K562 (cell line): ENCODE measurements at regions not wholly inside any gene's neighbourhood (a gene's known extent, or its start where the extent isn't known, plus 50 kb on each side); places are given as distances from the start of the nearest gene placed in this dataset.

ENCODE experiments used
- ATAC-seq: fragments of 200-7000 bp; cut with Tn5 transposase; 3 replicates; pipeline ENCODE4 v1.9.1; 2020; ENCODE audit warnings: moderate library complexity
- BruUV-seq: library from RNA; stranded (reverse); fragments of 400-500 nt; replicated peaks from 2 replicates; lab custom pipeline; 2021; lab: Mats Ljungman, UMichigan
- CTCF ChIA-PET: fragments of 300-600 bp; formaldehyde crosslinking; extraction: SDS; loops from one replicate; lab custom pipeline; 2021; ENCODE audit warnings: low intra/inter-chr PET ratio; lab: Yijun Ruan, JAX
- POLR2A ChIA-PET: fragments of 300-600, 350-650 bp; sonication (Branson Sonifier 250); formaldehyde crosslinking; extraction: SDS; loops from one replicate; lab custom pipeline; 2021; ENCODE audit warnings: antibody characterized with exemption, inconsistent platforms; lab: Yijun Ruan, JAX
- DNase-seq, 4 experiments: peaks; one replicate each; pipeline versions ENCODE4 v3.0.0 to v3.0.0-alpha.2; 2011 to 2018; ENCODE audit warnings: low spot score in 3 of 4, mixed read lengths in 3 of 4; ENCODE audit errors: extremely low read depth in 1 of 4
- FAIRE-seq: peaks from 2 replicates; lab custom pipeline; 2011; peaks lifted over from hg19 to GRCh38; lab: Jason Lieb, UNC
- H2AFZ ChIP-seq: 2 replicates; pipeline ENCODE4 v1.6.0; 2011; ENCODE audit warnings: low read depth, low read length, control low read depth, inconsistent platforms
- H3K27ac ChIP-seq: fragments of 200-600 bp; 3 replicates; pipeline ENCODE4 v1.8.0; 2011; ENCODE audit warnings: low read depth, mild to moderate bottlenecking, control low read depth, inconsistent platforms, low read length, moderate library complexity, mixed read lengths; ENCODE audit errors: extremely low read depth
- H3K27me3 ChIP-seq, 2 experiments: fragments of 300-600 bp in 1 of 2; 2 replicates in 1 of 2; 3 replicates in 1 of 2; pipeline versions ENCODE4 v1.6.0 to v1.8.0; 2011; ENCODE audit warnings: inconsistent platforms in 2 of 2, low read length in 2 of 2, mild to moderate bottlenecking in 1 of 2, mixed read lengths in 1 of 2, moderate library complexity in 1 of 2; ENCODE audit not compliant: control insufficient read depth in 2 of 2, insufficient read depth in 2 of 2
- H3K36me3 ChIP-seq: fragments of 300-600 bp; 3 replicates; pipeline ENCODE4 v1.8.0; 2011; ENCODE audit warnings: mild to moderate bottlenecking, low read length, inconsistent platforms; ENCODE audit not compliant: control insufficient read depth, insufficient read depth
- H3K4me1 ChIP-seq, 2 experiments: fragments of 200-600 bp in 1 of 2; replicated peaks in 1 of 2; 2 replicates in 1 of 2; 3 replicates in 1 of 2; pipeline versions ENCODE4 v1.5.1 to v1.8.0; 2011; ENCODE audit warnings: inconsistent platforms in 2 of 2, low read length in 2 of 2, mild to moderate bottlenecking in 1 of 2, mixed read lengths in 1 of 2, moderate library complexity in 1 of 2; ENCODE audit not compliant: control insufficient read depth in 2 of 2, insufficient read depth in 2 of 2
- H3K4me2 ChIP-seq: 2 replicates; pipeline ENCODE4 v1.6.1; 2011; ENCODE audit warnings: low read length, control low read depth, inconsistent platforms, mixed read lengths; ENCODE audit not compliant: insufficient read depth
- H3K4me3 ChIP-seq: fragments of 200-600 bp; sonication (generic), shearing (Covaris generic); 2 replicates; pipeline ENCODE4 v1.5.1; 2016; ENCODE audit warnings: control low read depth, inconsistent platforms
- H3K79me2 ChIP-seq: fragments of 200-600 bp; 3 replicates; pipeline ENCODE4 v1.8.0; 2011; ENCODE audit warnings: low read length, inconsistent platforms; ENCODE audit not compliant: control insufficient read depth, insufficient read depth
- H3K9ac ChIP-seq, 2 experiments: 2 replicates each; pipeline versions ENCODE4 v1.6.0 to v1.6.1; 2011; ENCODE audit warnings: low read depth in 2 of 2, low read length in 2 of 2, control low read depth in 1 of 2, inconsistent platforms in 1 of 2, mild to moderate bottlenecking in 1 of 2, mixed read lengths in 1 of 2; ENCODE audit not compliant: insufficient read depth in 1 of 2
- H3K9me1 ChIP-seq: one replicate; pipeline ENCODE4 v1.6.0; 2011; ENCODE audit warnings: inconsistent platforms, mild to moderate bottlenecking, low read length, moderate library complexity; ENCODE audit not compliant: control insufficient read depth, insufficient read depth
- H3K9me3 ChIP-seq: replicated peaks from 2 replicates; pipeline ENCODE4 v1.5.1; 2011; ENCODE audit warnings: low read depth, low read length, inconsistent platforms; ENCODE audit not compliant: control insufficient read depth, insufficient read depth
- H4K20me1 ChIP-seq: replicated peaks from 2 replicates; pipeline ENCODE4 v1.6.1; 2011; ENCODE audit warnings: low read length, inconsistent platforms, mixed read lengths; ENCODE audit not compliant: control insufficient read depth, insufficient read depth
- E2F1 ChIP-seq: sonication (generic); formaldehyde crosslinking; IDR thresholded peaks from 2 replicates; pipeline ENCODE4 v1.8.1; 2023; ENCODE audit warnings: mild to moderate bottlenecking, missing genetic modification reagents, moderate library complexity
- EGR1 ChIP-seq: fragments of 450-650 bp; conservative IDR thresholded peaks from 2 replicates; pipeline ENCODE4 v1.6.1; 2017; ENCODE audit warnings: mild to moderate bottlenecking
- GATA2 ChIP-seq: sonication (generic); formaldehyde crosslinking; IDR thresholded peaks from 2 replicates; pipeline ENCODE4 v1.4.0; 2020; ENCODE audit warnings: mild to moderate bottlenecking, missing genetic modification reagents
- HNRNPLL ChIP-seq: fragments of 200-400 bp; formaldehyde crosslinking; IDR thresholded peaks from 2 replicates; pipeline ENCODE4 v1.6.1; 2017; ENCODE audit warnings: low read length, low read depth, mild to moderate bottlenecking; ENCODE audit not compliant: poor library complexity, severe bottlenecking
- KLF10 ChIP-seq: fragments of 250-450 bp; sonication (Bioruptor Pico); IDR thresholded peaks from 2 replicates; pipeline ENCODE4 v1.6.1; 2021; ENCODE audit warnings: matching md5 sums
- MAZ ChIP-seq, 2 experiments: fragments of 450-650 bp in 1 of 2; sonication (generic) in 1 of 2; formaldehyde crosslinking; IDR thresholded peaks in 1 of 2; conservative IDR thresholded peaks in 1 of 2; 2 replicates each; pipeline versions ENCODE4 v1.4.0 to v1.5.0; 2020; ENCODE audit warnings: mild to moderate bottlenecking in 1 of 2, missing genetic modification reagents in 1 of 2
- NFE2L1 ChIP-seq: fragments of 450-650 bp; IDR thresholded peaks from 2 replicates; pipeline ENCODE4 v1.6.1; 2016; ENCODE audit warnings: missing genetic modification characterization, low read depth, mild to moderate bottlenecking, missing compliant biosample characterization, moderate library complexity, borderline replicate concordance
- SOX6 ChIP-seq: fragments of 450-650 bp; IDR thresholded peaks from 2 replicates; pipeline ENCODE4 v1.6.1; 2014; ENCODE audit warnings: mild to moderate bottlenecking
- ZFP30 ChIP-seq: fragments of 250-450 bp; sonication (Bioruptor Pico); IDR thresholded peaks from 2 replicates; pipeline ENCODE4 v1.8.0; 2022; ENCODE audit warnings: moderate library complexity, mild to moderate bottlenecking, inconsistent platforms, borderline replicate concordance
- ZNF124 ChIP-seq: sonication (generic); formaldehyde crosslinking; IDR thresholded peaks from 2 replicates; pipeline ENCODE4 v1.8.1; 2022; ENCODE audit warnings: missing genetic modification reagents
- ZNF197 ChIP-seq: fragments of 200-800 bp; sonication (Bioruptor generic); IDR thresholded peaks from 2 replicates; pipeline ENCODE4 v1.6.1; 2016; ENCODE audit warnings: low read depth, missing genetic modification characterization, missing compliant biosample characterization
- ZNF384 ChIP-seq: IDR thresholded peaks from 2 replicates; pipeline ENCODE4 v1.6.1; 2012; ENCODE audit warnings: low read depth, low read length, improper control_type of control experiment
- ZNF75A ChIP-seq: fragments of 450-650 bp; formaldehyde crosslinking; IDR thresholded peaks from 2 replicates; pipeline ENCODE4 v1.4.0; 2020; ENCODE audit warnings: mild to moderate bottlenecking
- in situ Hi-C: fragments of 300-500 bp; cut with MboI; formaldehyde crosslinking; loops from 4 replicates; pipeline ENCODE4 v1.15.0; 2018; ENCODE audit warnings: inconsistent platforms, mixed read lengths
- intact Hi-C: fragments of 100-400 bp; cut with micrococcal nuclease; formaldehyde crosslinking; loops from 2 replicates; pipeline ENCODE4 v1.14.2; 2022

GRCh38 chr18:27771571-27771970, 405.4 kb downstream of the CDH2 start:
- Histone ChIP-seq H3K4me1 (no peaks in the 10 kb centered on the region), H3K9ac (no peak overlapping the region), H3K27ac (no peak overlapping the region), H3K4me2 (no peak overlapping the region), H3K9me3 (peaks cover 3% of the 10 kb centered on the region; the same call in 1 of the 2 replicates), H3K79me2 (no peaks in the 10 kb centered on the region), H3K36me3 (no peaks in the 10 kb centered on the region), H2AFZ (no peak overlapping the region), H4K20me1 (no peaks in the 10 kb centered on the region), H3K4me3 (no peak overlapping the region), H3K27me3 (no peaks in the 10 kb centered on the region), H3K9me1 (no peaks in the 10 kb centered on the region)
- BruUV-seq: no TSS peak
- FAIRE-seq (no peak), DNase-seq (no peak), ATAC-seq (no peak)
- intact Hi-C loops (no loop called here), in situ Hi-C loops (no loop called here)
- POLR2A ChIA-PET: no interaction called here
- CTCF ChIA-PET: no interaction called here
- TF ChIP-seq SOX6 (no peak), MAZ (CRISPR knock-in tag; conservative IDR thresholded peaks at IDR 0.05 in 1 of 2, IDR thresholded peaks at IDR 0.05 in 1 of 2) (no peak), GATA2 (CRISPR knock-in tag) (no peak), E2F1 (CRISPR knock-in tag) (no peak), ZFP30 (CRISPR knock-in tag) (no peak), ZNF124 (CRISPR knock-in tag) (no peak), ZNF384 (no peak), EGR1 (no peak), ZNF75A (no peak), NFE2L1 (tag) (no peak), HNRNPLL (no peak), ZNF197 (no peak), KLF10 (CRISPR knock-in tag) (no peak)
